ENCODE measurements at regions not wholly inside any gene's neighbourhood (a gene's known extent, or its start where the extent isn't known, plus 50 kb on each side); places are given as distances from the start of the nearest gene placed in this dataset.
A peak's percentile ranks its signal among the peaks of the same experiment; 100 is the strongest.

- DNase-seq: no peak
These were observed 76.2 kb upstream of the PPP2R2D start for GRCh38 chr10:131824371-131825149.

- DNase-seq: peak; percentile 60
These were observed 75.5 kb upstream of the PPP2R2D start for GRCh38 chr10:131825150-131825848.

GRCh38 chr10:131825960-131826650, 74.7 kb upstream of the PPP2R2D start:
- DNase-seq: peak; percentile 59

- no peak for DNase-seq
These were observed 71.5 kb upstream of the PPP2R2D start for GRCh38 chr10:131829156-131829930.

DNA sequence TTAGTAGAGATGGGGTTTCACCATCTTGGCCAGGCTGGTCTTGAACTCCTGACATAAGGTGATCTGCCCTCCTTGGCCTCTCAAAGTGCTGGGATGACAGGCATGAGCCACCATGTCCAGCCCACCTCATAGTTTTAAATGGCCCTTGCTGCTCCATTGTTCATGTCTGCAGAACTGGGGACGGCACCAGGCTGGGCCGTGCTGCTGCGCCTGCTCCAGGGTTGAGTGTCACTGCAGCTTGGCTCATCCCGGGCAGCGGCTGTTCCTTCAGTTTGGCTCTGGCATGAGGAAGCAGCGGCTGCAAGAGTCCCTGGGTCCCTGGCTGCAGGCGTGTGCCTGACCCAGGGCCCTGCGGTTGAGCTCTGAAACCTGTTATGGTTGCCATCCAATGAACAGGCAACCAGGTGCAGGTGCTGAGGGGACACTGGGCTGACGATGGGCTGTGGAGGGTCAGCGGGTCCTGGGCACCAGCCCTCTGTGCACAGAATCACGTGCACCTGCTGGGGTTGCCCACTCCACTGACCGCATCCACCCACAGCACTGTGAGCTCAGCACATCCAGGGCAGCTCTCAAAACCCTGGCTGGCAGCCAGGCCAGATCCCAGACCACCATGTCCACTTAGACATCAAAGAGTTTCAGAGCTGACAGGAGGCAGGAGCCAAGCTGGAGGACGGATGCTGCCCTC, 70.2 kb upstream of the PPP2R2D start:
- no peak for DNase-seq

GRCh38 chr10:131831561-131831960, 69.2 kb upstream of the PPP2R2D start:
- no peak for DNase-seq

DNA sequence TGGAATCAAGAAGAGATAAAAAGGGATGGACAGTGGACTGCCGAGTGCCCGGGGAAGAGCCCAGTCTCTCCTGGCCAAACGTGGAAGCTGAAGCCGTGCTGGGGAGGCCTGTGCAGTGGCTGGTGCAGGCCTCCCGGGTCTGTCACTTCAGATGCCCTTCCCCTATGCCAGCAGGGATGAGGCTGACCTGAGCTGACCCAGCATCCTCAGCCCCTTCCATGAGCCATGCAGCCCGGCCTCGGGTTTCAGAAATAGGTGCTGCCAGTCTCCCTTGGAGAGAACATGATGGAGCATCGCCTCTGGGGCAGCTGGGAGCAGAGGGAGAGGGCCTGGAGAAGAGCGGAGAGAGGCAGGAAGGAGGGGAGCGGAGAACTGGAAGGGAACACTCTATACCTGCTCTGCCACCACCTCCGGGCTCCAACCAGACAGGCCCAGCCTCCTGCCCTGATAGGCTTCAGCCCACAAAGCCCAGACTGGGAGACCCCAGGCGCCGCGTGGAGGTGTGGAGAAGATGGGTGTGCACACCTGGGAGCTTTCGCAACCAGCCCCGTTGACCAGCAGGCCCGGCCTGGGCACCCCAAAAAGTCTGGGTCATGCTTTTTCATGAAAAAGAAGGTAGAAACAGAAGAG, 68.6 kb upstream of the PPP2R2D start:
- DNase-seq: no peak

- no peak for DNase-seq
These were observed 67.8 kb upstream of the PPP2R2D start for GRCh38 chr10:131833013-131833412.

DNA sequence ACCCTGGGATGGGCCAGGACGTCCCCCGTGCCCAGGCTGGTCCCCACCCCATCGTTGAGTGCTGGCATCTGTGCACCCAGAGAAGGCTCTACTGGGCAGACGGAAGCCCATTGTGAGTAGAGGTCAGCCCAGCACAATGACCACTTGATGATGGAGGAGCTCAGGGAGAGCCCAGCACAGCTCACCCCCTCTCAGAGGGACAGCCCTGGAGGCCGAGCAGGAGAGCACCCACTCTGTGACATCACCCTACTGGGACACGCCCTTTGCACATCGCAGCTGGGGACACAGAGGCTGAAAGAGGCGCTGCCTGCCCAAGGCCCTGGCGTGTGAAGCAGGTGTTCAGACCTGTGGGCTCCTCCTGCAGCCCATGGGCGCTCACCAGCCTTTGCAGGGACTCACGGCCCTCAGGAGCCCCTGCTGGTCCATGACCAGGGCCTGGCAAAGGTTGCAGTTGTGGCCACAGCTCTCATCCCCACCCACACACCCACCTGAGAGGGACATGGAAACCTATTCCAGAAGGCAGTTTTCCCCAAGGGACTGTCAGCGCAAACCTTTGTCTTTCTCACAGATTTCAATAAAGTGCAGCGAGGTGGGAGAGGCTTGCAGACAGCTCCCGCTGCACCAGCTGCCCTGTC, 67.2 kb upstream of the PPP2R2D start:
- no peak for DNase-seq

- DNase-seq: no peak
These were observed 66.5 kb upstream of the PPP2R2D start for GRCh38 chr10:131834152-131834810.

GRCh38 chr10:131838966-131839742, 61.7 kb upstream of the PPP2R2D start:
- no peak for DNase-seq

DNA sequence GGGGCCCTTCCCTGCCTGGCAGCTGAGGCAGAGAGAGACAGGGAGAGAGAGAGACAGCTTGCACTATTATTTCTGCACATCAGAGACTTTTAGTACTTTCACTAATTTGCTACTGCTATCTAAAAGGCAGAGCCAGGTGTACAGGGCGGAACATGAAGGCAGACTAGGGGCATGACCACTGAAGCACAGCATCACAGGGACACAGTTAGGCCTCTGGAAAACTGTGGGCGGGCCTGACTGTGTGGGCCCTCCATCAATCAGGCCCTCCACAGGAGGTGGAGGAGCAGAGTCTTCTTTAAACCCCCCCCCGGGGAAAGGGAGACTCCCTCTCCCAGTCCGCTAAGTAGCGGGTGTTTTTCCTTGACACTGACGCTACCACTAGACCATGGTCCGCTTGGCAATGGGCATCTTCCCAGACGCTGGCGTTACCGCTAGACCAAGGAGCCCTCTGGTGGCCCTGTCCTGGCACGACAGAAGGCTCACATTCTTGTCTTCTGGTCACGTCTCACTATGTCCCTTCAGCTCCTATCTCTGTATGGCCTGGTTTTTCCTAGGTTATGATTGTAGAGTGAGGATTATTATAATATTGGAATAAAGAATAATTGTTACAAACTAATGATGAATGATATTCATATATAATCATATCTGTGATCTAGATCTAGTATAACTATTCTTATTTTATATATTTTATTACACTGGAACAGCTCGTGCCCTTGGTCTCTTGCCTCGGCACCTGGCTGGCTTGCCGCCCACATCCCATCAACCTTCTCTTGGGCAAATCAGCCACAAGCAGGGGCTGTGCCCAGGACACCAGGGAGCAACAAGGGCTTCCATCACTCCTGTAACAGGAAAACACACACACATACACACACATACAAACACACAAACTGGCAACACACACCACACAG, 60.7 kb upstream of the PPP2R2D start:
- DNase-seq: peak; percentile 68

GRCh38 chr10:131840788-131841118, 60.1 kb upstream of the PPP2R2D start:
- no peak for DNase-seq

- no peak for DNase-seq
These were observed 59.6 kb upstream of the PPP2R2D start for GRCh38 chr10:131841131-131841660.

- no peak for DNase-seq
These were observed 59.1 kb upstream of the PPP2R2D start for GRCh38 chr10:131841661-131842139.

GRCh38 chr10:131842351-131843088, 58.3 kb upstream of the PPP2R2D start:
- DNase-seq: no peak

DNA sequence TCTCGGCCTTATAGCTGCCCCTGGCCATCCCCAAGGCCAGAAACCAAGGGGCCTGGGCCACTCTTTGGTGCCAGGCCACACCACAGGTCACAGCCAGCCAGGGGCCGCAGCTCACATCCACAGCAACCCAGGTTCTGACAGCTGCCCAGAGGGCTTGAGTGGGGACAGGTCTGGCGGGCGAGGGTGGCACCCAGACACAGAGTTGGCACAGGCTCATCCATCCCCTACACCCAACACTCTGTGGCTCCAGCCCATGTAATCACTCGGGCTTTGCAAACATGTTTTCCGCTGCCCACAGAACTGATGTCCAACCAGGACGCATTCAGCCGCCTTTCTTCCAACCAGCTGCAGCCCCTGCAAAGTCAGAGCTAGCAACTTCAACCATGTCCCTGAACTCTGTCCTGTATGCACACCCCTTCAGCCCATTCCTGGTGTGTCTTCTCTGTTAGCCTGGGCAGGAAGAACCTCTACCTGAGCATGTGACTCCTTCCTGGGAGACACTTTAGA, 57.7 kb upstream of the PPP2R2D start:
- no peak for DNase-seq

- DNase-seq: no peak
These were observed 56.9 kb upstream of the PPP2R2D start for GRCh38 chr10:131843881-131844284.
